GM13976 (cell line): ENCODE measurements at regions not wholly inside any gene's neighbourhood (a gene's known extent, or its start where the extent isn't known, plus 50 kb on each side); places are given as distances from the start of the nearest gene placed in this dataset.

Experiments used
- DNase-seq: peaks from one replicate; pipeline ENCODE4 v3.0.0; 2012; ENCODE audit warnings: low spot score
- CTCF ChIP-seq: IDR thresholded peaks from 2 replicates; pipeline ENCODE4 v1.5.1; 2012; ENCODE audit warnings: borderline replicate concordance, mild to moderate bottlenecking; ENCODE audit not compliant: insufficient read depth; ENCODE audit errors: extremely low read depth, missing control alignments, control extremely low read depth
- in situ Hi-C: fragments of 300-500 bp; cut with MboI; formaldehyde crosslinking; loops from one replicate; pipeline ENCODE4 v1.12.0; 2022; ENCODE audit warnings: low sequenced_read_pairs, mixed read lengths, inconsistent platforms; ENCODE audit not compliant: unreplicated experiment

- no peak for TF ChIP-seq CTCF
- no peak for DNase-seq
- in situ Hi-C loops: no loop called here
Observed at GRCh38 chr10:107473225-107473624, 308.7 kb upstream of the SORCS1 start.

GRCh38 chr10:107471911-107472310 is 307.4 kb upstream of the SORCS1 start:
- TF ChIP-seq CTCF: no peak
- in situ Hi-C loops: no loop called here

GRCh38 chr10:107453561-107453960 is 289.1 kb upstream of the SORCS1 start:
- no peak for TF ChIP-seq CTCF
- in situ Hi-C loops: no loop called here

More at GRCh38 chr10:107471911-107472310, 307.4 kb upstream of the SORCS1 start:
- no peak for DNase-seq

GRCh38 chr10:107451047-107451446 is 286.5 kb upstream of the SORCS1 start:
- no peak for DNase-seq
- in situ Hi-C loops: no loop called here
- no peak for TF ChIP-seq CTCF

More at GRCh38 chr10:107453561-107453960, 289.1 kb upstream of the SORCS1 start:
- no peak for DNase-seq

- in situ Hi-C loops: no loop called here
- TF ChIP-seq CTCF: no peak
- DNase-seq: no peak
Observed at GRCh38 chr10:107450056-107450455, 285.6 kb upstream of the SORCS1 start.

- DNase-seq: no peak
- in situ Hi-C loops: no loop called here
Observed at GRCh38 chr10:107444443-107444842, 279.9 kb upstream of the SORCS1 start.

More at GRCh38 chr10:107444443-107444842, 279.9 kb upstream of the SORCS1 start:
- TF ChIP-seq CTCF: no peak
